Body of pancreas (tissue), 4 donors: ENCODE measurements at regions not wholly inside any gene's neighbourhood (a gene's known extent, or its start where the extent isn't known, plus 50 kb on each side); places are given as distances from the start of the nearest gene placed in this dataset.

Experiments
- ATAC-seq: fragments of 150-250 bp; one replicate; pipeline ENCODE4 v1.9.1; 2016
- DNase-seq, 4 donors: peaks; one replicate each; pipeline ENCODE4 v3.0.0-alpha.2; 2019
- H3K27ac ChIP-seq, 4 donors: fragments of 200-600 bp; sonication (generic); 1 replicate in 3 of 4; 2 replicates in 1 of 4; pipeline versions ENCODE4 v1.5.1 to v1.6.1; 2016 to 2019; ENCODE audit warnings: mild to moderate bottlenecking in 1 of 4, mixed read lengths in 1 of 4, moderate library complexity in 1 of 4
- H3K27me3 ChIP-seq, 2 donors: fragments of 200-600 bp; sonication (generic); one replicate each; pipeline ENCODE4 v1.6.0; 2016; ENCODE audit warnings: mild to moderate bottlenecking in 1 of 2
- H3K36me3 ChIP-seq, 2 donors: fragments of 200-600 bp; sonication (generic); replicated peaks in 1 of 2; 2 replicates each; pipeline ENCODE4 v1.5.1; 2016; ENCODE audit warnings: low read depth in 2 of 2; ENCODE audit not compliant: insufficient read depth in 1 of 2
- H3K4me1 ChIP-seq: fragments of 200-600 bp; sonication (generic); one replicate; pipeline ENCODE4 v1.6.0; 2016
- H3K4me3 ChIP-seq, 2 donors: fragments of 200-600 bp; sonication (generic); 1 replicate in 1 of 2; 2 replicates in 1 of 2; pipeline ENCODE4 v1.5.1; 2016 to 2019
- H3K9me3 ChIP-seq, 3 donors: fragments of 200-600 bp; sonication (generic); 1 replicate in 2 of 3; 2 replicates in 1 of 3; pipeline ENCODE4 v1.5.1; 2016
- POLR2A ChIP-seq, 3 donors: fragments of 450-650 bp; IDR thresholded peaks; one replicate each; pipeline ENCODE4 v1.6.1; 2016; ENCODE audit warnings: antibody characterized with exemption in 3 of 3, mild to moderate bottlenecking in 2 of 3
- WGBS, 2 donors: methylation state at CpG; one replicate each; pipeline ENCODE4 v1.1.5; 2017; 5-methylcytosine and 5-hydroxymethylcytosine counted together
- intact Hi-C: fragments of 100-400 bp; cut with DNase I; formaldehyde crosslinking; loops from one replicate; pipeline ENCODE4 v1.15.1; 2023
- TF ChIP-seq, protein P1 (sequence below), 7 experiments: fragments of 450-650 bp in 4 of 7; fragments of 200-600 bp in 3 of 7; sonication (generic) in 3 of 7; IDR thresholded peaks; one replicate each; pipeline ENCODE4 v1.5.1; 2016 to 2019; ENCODE audit warnings: antibody characterized with exemption in 7 of 7

- DNase-seq, result no peak
- WGBS, 2 donors, result 59 to 71% methylated on average over 4 of the region's 4 CpGs
- Histone ChIP-seq H3K27ac (no peak overlapping the region), H3K27me3 (no peaks in the 10 kb centered on the region), H3K9me3 (no peaks in the 10 kb centered on the region), H3K4me1 (no peaks in the 10 kb centered on the region), H3K4me3 (no peak overlapping the region), H3K36me3 (no peaks in the 10 kb centered on the region)
- ATAC-seq, result no peak
- intact Hi-C loops, result no loop called here
- TF ChIP-seq, protein P1, sequence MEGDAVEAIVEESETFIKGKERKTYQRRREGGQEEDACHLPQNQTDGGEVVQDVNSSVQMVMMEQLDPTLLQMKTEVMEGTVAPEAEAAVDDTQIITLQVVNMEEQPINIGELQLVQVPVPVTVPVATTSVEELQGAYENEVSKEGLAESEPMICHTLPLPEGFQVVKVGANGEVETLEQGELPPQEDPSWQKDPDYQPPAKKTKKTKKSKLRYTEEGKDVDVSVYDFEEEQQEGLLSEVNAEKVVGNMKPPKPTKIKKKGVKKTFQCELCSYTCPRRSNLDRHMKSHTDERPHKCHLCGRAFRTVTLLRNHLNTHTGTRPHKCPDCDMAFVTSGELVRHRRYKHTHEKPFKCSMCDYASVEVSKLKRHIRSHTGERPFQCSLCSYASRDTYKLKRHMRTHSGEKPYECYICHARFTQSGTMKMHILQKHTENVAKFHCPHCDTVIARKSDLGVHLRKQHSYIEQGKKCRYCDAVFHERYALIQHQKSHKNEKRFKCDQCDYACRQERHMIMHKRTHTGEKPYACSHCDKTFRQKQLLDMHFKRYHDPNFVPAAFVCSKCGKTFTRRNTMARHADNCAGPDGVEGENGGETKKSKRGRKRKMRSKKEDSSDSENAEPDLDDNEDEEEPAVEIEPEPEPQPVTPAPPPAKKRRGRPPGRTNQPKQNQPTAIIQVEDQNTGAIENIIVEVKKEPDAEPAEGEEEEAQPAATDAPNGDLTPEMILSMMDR (IDR thresholded peaks at IDR 0.05), result no peak
- no peak for TF ChIP-seq POLR2A (IDR thresholded peaks at IDR 0.05)
These were observed 416.8 kb downstream of the NR2F2 start for GRCh38 chr15:96747291-96747690.

DNA sequence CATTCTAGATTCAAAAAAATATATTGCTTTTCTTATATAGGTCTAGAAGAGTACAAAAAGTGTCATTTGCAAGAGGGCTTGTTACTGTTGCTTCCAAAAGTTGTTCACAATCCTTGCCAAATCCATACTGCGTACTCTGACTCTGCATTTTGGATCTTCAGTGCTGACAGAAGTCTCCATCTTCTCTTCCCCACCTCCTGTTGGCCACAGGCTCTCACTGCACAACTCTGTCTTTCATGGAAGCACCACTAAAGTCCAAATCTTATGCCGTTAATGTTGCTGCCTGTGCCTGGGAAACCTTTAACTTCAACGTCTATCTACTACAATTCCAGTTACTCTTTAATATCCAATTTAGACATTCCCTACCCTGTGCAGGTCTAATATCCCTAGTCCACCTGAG is 419.9 kb downstream of the NR2F2 start:
- ATAC-seq (no peak), DNase-seq (no peak)
- Histone ChIP-seq H3K27ac (no peak overlapping the region), H3K4me1 (no peaks in the 10 kb centered on the region), H3K9me3 (no peaks in the 10 kb centered on the region), H3K27me3 (no peaks in the 10 kb centered on the region), H3K4me3 (no peak overlapping the region), H3K36me3 (no peaks in the 10 kb centered on the region)
- intact Hi-C loops, result no loop called here
- 56 to 67% methylated on average over 3 of the region's 3 CpGs for WGBS, 2 donors
- TF ChIP-seq, protein P1 (IDR thresholded peaks at IDR 0.05), result no peak
- TF ChIP-seq POLR2A (IDR thresholded peaks at IDR 0.05), result no peak

DNA sequence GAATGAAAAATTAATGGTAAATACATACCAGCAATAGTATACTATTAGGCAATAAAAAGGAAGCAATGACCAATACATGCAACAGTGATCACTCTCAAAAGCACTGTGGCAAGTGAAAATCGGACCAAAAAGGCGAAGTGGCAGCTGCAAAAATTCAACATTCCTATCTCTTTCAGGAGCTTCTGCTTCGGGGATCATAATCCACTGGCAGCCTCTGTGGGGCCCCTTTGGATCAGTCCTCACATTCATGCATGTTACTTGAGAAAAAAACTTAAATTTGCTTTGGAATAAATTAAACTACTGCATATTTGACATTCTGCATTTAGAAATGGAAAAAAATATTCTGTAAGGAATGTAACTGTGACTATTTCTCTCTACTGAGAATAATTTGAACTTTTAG is 425.6 kb downstream of the NR2F2 start:
- intact Hi-C loops, result no loop called here
- H3K27me3 ChIP-seq, result no peaks in the 10 kb centered on the region
- no peak for ATAC-seq

GRCh38 chr15:96756656-96757055 is 426.2 kb downstream of the NR2F2 start:
- H3K36me3 ChIP-seq, result no peaks in the 10 kb centered on the region
- WGBS, 2 donors, result 66 to 72% methylated on average over 15 of the region's 15 CpGs
- H3K27me3 ChIP-seq, result no peaks in the 10 kb centered on the region
- H3K9me3 ChIP-seq, result no peaks in the 10 kb centered on the region
- H3K27ac ChIP-seq, result no peak overlapping the region
- TF ChIP-seq POLR2A (IDR thresholded peaks at IDR 0.05), result no peak
- TF ChIP-seq, protein P1 (IDR thresholded peaks at IDR 0.05), result no peak
- H3K4me3 ChIP-seq, result no peak overlapping the region
- ATAC-seq (no peak), DNase-seq (no peak)
- intact Hi-C loops, result no loop called here
- no peaks in the 10 kb centered on the region for H3K4me1 ChIP-seq

More for the DNA sequence above, 425.6 kb downstream of the NR2F2 start:
- WGBS, 2 donors, result 52 to 69% methylated on average over 3 of the region's 3 CpGs
- Histone ChIP-seq H3K27ac (no peak overlapping the region), H3K4me3 (no peak overlapping the region), H3K9me3 (no peaks in the 10 kb centered on the region), H3K4me1 (no peaks in the 10 kb centered on the region), H3K36me3 (no peaks in the 10 kb centered on the region)
- TF ChIP-seq, protein P1 (IDR thresholded peaks at IDR 0.05), result no peak
- no peak for DNase-seq

DNA sequence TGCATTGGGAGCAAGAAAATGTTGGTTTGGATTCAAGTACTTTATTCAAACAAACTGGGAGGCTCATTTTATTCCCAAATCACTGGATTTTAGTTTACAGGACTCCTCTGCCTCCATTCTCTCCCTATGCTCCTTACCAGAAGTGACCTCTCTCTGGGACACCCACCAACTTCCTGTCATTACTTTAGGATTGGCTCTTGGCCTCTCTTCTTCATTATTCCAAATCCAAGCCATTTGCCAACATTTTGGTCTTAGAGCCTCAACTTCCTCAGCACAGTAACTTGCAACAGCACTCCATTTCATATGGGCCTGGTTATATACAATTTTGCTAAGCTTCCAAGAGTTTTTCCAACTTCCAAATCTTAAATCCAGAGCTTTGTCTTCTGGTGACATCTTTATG is 432.1 kb downstream of the NR2F2 start:
- intact Hi-C loops, result no loop called here
- no peak for TF ChIP-seq POLR2A (IDR thresholded peaks at IDR 0.05)
- TF ChIP-seq, protein P1 (IDR thresholded peaks at IDR 0.05), result no peak
- H3K4me1 ChIP-seq, result no peaks in the 10 kb centered on the region
- no peaks in the 10 kb centered on the region for H3K9me3 ChIP-seq
- no peak overlapping the region for H3K4me3 ChIP-seq
- no peaks in the 10 kb centered on the region for H3K36me3 ChIP-seq
- no peak overlapping the region for H3K27ac ChIP-seq
- DNase-seq (no peak), ATAC-seq (no peak)
- no peaks in the 10 kb centered on the region for H3K27me3 ChIP-seq
